ENCODE measurements at regions not wholly inside any gene's neighbourhood (a gene's known extent, or its start where the extent isn't known, plus 50 kb on each side); places are given as distances from the start of the nearest gene placed in this dataset.

DNA sequence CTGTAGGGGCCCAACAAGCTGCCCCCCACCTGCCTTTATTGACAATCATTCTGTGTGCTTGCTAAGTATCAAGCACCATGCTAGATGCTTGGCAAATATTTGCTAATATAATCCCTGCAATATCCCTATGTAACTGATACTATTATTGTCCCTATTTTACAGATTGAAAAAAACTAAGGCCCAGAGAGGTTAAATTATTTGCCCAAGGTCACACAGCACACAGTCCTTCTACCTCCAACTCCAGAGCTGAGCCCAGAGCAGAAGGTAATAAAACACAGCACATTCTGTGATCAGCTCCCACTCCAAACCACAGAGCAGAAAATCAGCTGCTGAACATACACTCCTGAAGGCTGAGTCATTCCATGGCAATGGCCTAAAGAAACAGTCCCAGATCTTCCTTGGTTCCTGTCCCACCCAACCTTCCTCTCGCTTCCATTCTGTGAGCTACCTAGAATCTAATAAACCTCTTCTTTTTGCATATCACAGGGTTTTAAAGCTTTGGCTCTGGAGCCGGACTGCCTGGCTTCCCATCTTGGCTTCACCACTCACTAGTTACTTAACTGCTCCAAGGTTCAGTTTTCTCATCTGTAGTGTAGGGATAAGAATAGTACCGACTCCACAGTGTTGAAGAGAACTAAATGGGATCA, 66.7 kb upstream of the ADRA1B start:
- TF ChIP-seq, protein P1, sequence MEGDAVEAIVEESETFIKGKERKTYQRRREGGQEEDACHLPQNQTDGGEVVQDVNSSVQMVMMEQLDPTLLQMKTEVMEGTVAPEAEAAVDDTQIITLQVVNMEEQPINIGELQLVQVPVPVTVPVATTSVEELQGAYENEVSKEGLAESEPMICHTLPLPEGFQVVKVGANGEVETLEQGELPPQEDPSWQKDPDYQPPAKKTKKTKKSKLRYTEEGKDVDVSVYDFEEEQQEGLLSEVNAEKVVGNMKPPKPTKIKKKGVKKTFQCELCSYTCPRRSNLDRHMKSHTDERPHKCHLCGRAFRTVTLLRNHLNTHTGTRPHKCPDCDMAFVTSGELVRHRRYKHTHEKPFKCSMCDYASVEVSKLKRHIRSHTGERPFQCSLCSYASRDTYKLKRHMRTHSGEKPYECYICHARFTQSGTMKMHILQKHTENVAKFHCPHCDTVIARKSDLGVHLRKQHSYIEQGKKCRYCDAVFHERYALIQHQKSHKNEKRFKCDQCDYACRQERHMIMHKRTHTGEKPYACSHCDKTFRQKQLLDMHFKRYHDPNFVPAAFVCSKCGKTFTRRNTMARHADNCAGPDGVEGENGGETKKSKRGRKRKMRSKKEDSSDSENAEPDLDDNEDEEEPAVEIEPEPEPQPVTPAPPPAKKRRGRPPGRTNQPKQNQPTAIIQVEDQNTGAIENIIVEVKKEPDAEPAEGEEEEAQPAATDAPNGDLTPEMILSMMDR (IDR thresholded peaks at IDR 0.05), result no peak
- no peak for TF ChIP-seq ZFX (IDR thresholded peaks at IDR 0.05; ENCODE audit: borderline replicate concordance)
